ENCODE measurements at regions not wholly inside any gene's neighbourhood (a gene's known extent, or its start where the extent isn't known, plus 50 kb on each side); places are given as distances from the start of the nearest gene placed in this dataset.
"Not testable (repeated sequence)": the region's sequence is repeated elsewhere in the genome, so short reads cannot be mapped to it uniquely, and the experiment has no call there.

DNA sequence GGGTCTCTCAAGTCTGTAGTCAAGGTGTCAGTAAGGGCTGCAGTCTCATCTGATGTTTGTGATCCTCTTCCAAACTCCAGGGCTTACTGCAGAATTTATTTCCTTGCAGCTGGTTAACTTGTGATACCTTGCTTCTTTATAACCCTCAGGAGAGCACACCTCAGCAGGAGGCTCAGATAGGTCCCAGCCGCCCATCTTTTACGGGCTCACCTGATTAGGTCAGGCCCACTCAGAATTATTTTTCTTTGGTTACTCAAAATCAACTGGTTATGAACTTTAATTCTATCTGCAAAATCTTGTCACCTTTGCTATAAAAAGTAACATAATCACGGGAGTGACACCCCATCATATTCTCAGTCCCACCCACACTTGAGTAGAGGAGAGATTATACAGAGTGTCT is 99.9 kb upstream of the BEND4 start:
- Histone ChIP-seq H2AFZ (ENCODE audit: low read length) (no peak overlapping the region), H3K27me3 (ENCODE audit: insufficient read depth, low read length) (no peaks in the 10 kb centered on the region), H3K4me2 (ENCODE audit: insufficient read depth, low read length) (no peak overlapping the region), H3K4me3 (ENCODE audit: insufficient read depth, low read length) (no peak overlapping the region), H3K27ac (ENCODE audit: low read depth, low read length) (no peak overlapping the region), H3K9me3 (ENCODE audit: low read depth, low read length) (no peaks in the 10 kb centered on the region), H3K36me3 (ENCODE audit: insufficient read depth, low read length) (no peaks in the 10 kb centered on the region), H3K79me2 (ENCODE audit: insufficient read depth, low read length) (no peaks in the 10 kb centered on the region), H3K4me1 (ENCODE audit: insufficient read depth, low read length) (no peaks in the 10 kb centered on the region), H4K20me1 (ENCODE audit: insufficient read depth, low read length) (no peaks in the 10 kb centered on the region)
- TF ChIP-seq, protein P1, sequence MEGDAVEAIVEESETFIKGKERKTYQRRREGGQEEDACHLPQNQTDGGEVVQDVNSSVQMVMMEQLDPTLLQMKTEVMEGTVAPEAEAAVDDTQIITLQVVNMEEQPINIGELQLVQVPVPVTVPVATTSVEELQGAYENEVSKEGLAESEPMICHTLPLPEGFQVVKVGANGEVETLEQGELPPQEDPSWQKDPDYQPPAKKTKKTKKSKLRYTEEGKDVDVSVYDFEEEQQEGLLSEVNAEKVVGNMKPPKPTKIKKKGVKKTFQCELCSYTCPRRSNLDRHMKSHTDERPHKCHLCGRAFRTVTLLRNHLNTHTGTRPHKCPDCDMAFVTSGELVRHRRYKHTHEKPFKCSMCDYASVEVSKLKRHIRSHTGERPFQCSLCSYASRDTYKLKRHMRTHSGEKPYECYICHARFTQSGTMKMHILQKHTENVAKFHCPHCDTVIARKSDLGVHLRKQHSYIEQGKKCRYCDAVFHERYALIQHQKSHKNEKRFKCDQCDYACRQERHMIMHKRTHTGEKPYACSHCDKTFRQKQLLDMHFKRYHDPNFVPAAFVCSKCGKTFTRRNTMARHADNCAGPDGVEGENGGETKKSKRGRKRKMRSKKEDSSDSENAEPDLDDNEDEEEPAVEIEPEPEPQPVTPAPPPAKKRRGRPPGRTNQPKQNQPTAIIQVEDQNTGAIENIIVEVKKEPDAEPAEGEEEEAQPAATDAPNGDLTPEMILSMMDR (IDR thresholded peaks at IDR 0.05; ENCODE audit: extremely low read depth, low read depth, low read length): no peak
- DNase-seq (ENCODE audit: insufficient read length, low spot score, missing footprints): no peak

DNA sequence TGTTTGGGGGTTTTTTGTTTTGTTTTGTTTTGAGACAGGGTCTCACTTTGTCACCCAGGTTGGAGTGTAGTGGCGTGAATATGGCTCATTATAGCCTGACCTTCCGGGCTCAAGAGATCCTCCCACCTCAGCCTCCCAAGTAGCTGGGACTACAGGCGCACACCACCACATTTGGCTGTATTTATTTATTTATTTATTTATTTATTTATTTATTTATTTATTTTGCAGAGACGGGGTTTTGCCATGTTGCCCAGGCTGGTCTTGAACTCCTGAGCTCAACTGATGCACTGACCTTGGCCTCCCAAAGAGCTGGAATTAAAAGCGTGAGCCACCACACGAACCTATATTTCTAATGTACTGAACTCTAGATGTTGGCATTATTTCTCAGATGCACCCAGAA is 105.2 kb upstream of the BEND4 start:
- DNase-seq (ENCODE audit: insufficient read length, low spot score, missing footprints); H3K79me2 ChIP-seq (ENCODE audit: insufficient read depth, low read length); H3K4me1 ChIP-seq (ENCODE audit: insufficient read depth, low read length); H3K4me3 ChIP-seq (ENCODE audit: insufficient read depth, low read length); H3K4me2 ChIP-seq (ENCODE audit: insufficient read depth, low read length); H4K20me1 ChIP-seq (ENCODE audit: insufficient read depth, low read length); H3K36me3 ChIP-seq (ENCODE audit: insufficient read depth, low read length); H2AFZ ChIP-seq (ENCODE audit: low read length); H3K9me3 ChIP-seq (ENCODE audit: low read depth, low read length); H3K27me3 ChIP-seq (ENCODE audit: insufficient read depth, low read length); H3K27ac ChIP-seq (ENCODE audit: low read depth, low read length): not testable (repeated sequence)

DNA sequence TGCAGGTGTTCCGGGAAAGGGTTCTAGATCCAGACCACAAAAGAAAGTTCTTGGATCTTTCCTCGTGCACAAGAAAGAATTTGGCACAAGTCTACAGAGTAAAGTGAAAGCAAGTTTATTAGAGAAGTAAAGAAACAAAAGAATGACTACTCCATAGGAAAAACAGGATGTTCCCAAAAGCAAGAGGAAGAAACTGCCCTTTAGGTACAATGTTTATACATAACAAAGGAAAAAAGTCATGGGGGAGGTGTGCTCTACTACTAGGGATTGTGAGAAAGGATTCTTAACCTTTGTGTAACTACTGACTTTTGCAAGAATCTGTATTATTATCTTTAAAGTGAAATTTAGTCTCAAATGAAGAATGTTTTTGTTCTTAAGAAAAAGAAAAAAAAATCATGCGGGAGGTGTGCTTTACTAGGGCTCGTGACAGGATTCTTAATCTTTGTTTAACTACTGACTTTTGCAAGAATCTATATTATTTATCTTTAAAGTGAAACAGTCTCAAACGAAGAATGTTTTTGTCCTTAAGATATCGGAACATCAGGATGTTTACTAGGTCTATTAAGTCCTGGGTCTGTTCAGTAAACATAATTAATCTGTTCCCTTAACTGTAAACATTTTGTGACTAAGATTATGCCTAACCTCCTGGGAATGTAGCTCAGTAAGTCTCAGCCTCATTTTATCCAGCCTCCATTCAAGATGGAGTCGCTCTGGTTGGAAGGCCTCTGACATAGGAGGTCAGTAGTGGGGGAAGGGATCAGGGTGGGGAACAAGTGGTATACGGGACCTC is 110.4 kb upstream of the BEND4 start:
- Histone ChIP-seq H3K27me3 (ENCODE audit: insufficient read depth, low read length) (no peaks in the 10 kb centered on the region), H3K4me1 (ENCODE audit: insufficient read depth, low read length) (no peaks in the 10 kb centered on the region), H3K9me3 (ENCODE audit: low read depth, low read length) (no peaks in the 10 kb centered on the region), H3K79me2 (ENCODE audit: insufficient read depth, low read length) (no peaks in the 10 kb centered on the region), H3K4me2 (ENCODE audit: insufficient read depth, low read length) (no peak overlapping the region), H3K4me3 (ENCODE audit: insufficient read depth, low read length) (no peak overlapping the region), H3K36me3 (ENCODE audit: insufficient read depth, low read length) (no peaks in the 10 kb centered on the region), H3K27ac (ENCODE audit: low read depth, low read length) (no peak overlapping the region), H2AFZ (ENCODE audit: low read length) (no peak overlapping the region), H4K20me1 (ENCODE audit: insufficient read depth, low read length) (no peaks in the 10 kb centered on the region)
- TF ChIP-seq, protein P1 (IDR thresholded peaks at IDR 0.05; ENCODE audit: extremely low read depth, low read depth, low read length): no peak
- DNase-seq (ENCODE audit: insufficient read length, low spot score, missing footprints): no peak

DNA sequence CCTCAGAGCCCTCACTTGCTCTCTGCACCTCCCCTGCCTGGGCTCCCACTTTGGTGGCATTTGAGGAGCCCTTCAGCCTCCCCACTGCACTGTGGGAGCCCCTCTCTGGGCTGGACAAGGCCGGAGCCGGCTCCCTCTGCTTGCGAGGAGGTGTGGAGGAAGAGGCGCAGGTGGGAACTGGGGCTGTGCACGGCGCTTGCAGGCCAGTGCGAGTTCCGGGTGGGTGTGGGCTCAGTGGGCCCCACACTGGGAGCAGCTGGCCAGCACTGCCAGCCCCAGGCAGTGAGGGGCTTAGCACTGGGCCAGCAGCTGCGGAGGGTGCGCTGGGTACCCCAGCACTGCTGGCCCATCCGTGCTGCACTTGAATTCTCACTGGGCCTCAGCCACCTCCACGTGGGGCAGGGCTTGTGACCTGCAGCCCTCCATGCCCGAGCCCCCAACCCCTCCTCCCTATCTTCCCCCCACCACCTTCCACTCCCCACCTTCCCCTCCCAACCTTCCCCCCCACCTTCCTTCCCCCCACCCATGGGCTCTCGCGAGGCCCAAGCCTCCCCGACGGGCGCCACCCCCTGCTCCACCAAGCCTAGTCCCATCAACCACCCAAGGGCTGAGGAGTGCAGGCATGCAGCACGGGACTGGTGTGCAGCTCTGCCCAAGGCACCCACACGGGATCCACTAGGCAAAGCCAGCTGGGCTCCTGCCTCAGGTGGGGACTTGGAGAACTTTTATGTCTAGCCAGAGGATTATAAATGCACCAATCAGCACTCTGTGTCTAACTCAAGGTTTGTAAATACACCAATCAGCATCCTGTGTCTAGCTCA is 113.5 kb upstream of the BEND4 start:
- Histone ChIP-seq H3K79me2 (ENCODE audit: insufficient read depth, low read length) (no peaks in the 10 kb centered on the region), H3K4me2 (ENCODE audit: insufficient read depth, low read length) (no peak overlapping the region), H3K4me3 (ENCODE audit: insufficient read depth, low read length) (no peak overlapping the region), H3K4me1 (ENCODE audit: insufficient read depth, low read length) (no peaks in the 10 kb centered on the region), H2AFZ (ENCODE audit: low read length) (no peak overlapping the region), H3K9me3 (ENCODE audit: low read depth, low read length) (no peaks in the 10 kb centered on the region), H3K27ac (ENCODE audit: low read depth, low read length) (no peak overlapping the region), H3K36me3 (ENCODE audit: insufficient read depth, low read length) (no peaks in the 10 kb centered on the region), H4K20me1 (ENCODE audit: insufficient read depth, low read length) (no peaks in the 10 kb centered on the region), H3K27me3 (ENCODE audit: insufficient read depth, low read length) (no peaks in the 10 kb centered on the region)
- TF ChIP-seq, protein P1 (IDR thresholded peaks at IDR 0.05; ENCODE audit: extremely low read depth, low read depth, low read length): no peak
- no peak for DNase-seq (ENCODE audit: insufficient read length, low spot score, missing footprints)

Measured in osteoblast (primary cell).